ENCODE measurements at regions not wholly inside any gene's neighbourhood (a gene's known extent, or its start where the extent isn't known, plus 50 kb on each side); places are given as distances from the start of the nearest gene placed in this dataset.

DNA sequence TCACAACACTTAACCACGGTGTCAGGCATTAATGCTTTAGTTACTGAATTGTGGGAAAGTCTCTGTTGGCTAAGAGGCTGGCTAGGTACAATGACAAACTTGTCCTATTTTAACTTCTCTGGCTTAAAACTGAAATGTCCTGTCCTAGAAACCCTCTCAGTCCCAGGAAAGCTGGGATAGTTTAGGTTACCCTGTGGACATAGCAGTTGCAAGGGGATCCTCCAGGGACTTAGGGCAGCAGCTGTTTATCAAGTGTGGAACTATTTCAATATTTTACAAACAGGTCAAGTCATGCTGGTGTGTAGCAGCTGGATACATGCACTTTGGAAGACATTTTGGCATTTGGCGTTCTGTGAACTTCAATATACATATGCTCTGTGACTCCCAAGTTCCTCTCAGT is 95.0 kb upstream of the ARRDC3 start:
- H3K4me1 ChIP-seq (ENCODE audit: control insufficient read depth, low read length) = no peaks in the 10 kb centered on the region
- H3K9me3 ChIP-seq (ENCODE audit: control insufficient read depth, insufficient read depth, low read length) = no peaks in the 10 kb centered on the region
- H3K9me2 ChIP-seq (replicated peaks; ENCODE audit: control insufficient read depth, low read length) = no peaks in the 10 kb centered on the region
- H3K79me2 ChIP-seq (ENCODE audit: control insufficient read depth, low read length) = no peaks in the 10 kb centered on the region
- no peak overlapping the region for H3K27ac ChIP-seq (ENCODE audit: low read depth, low read length)
- H3K27me3 ChIP-seq (ENCODE audit: control insufficient read depth, low read length) = no peaks in the 10 kb centered on the region
- H3K4me3 ChIP-seq (ENCODE audit: low read length) = no peak overlapping the region
- H4K20me1 ChIP-seq (ENCODE audit: control insufficient read depth, insufficient read depth, low read depth, low read length) = no peaks in the 10 kb centered on the region
- no peak overlapping the region for H3K4me2 ChIP-seq (ENCODE audit: low read length)
- no peaks in the 10 kb centered on the region for H3F3A ChIP-seq (ENCODE audit: control insufficient read depth, insufficient read depth)
- no peaks in the 10 kb centered on the region for H3K36me3 ChIP-seq (ENCODE audit: control insufficient read depth, low read length)
- TF ChIP-seq, protein P1, sequence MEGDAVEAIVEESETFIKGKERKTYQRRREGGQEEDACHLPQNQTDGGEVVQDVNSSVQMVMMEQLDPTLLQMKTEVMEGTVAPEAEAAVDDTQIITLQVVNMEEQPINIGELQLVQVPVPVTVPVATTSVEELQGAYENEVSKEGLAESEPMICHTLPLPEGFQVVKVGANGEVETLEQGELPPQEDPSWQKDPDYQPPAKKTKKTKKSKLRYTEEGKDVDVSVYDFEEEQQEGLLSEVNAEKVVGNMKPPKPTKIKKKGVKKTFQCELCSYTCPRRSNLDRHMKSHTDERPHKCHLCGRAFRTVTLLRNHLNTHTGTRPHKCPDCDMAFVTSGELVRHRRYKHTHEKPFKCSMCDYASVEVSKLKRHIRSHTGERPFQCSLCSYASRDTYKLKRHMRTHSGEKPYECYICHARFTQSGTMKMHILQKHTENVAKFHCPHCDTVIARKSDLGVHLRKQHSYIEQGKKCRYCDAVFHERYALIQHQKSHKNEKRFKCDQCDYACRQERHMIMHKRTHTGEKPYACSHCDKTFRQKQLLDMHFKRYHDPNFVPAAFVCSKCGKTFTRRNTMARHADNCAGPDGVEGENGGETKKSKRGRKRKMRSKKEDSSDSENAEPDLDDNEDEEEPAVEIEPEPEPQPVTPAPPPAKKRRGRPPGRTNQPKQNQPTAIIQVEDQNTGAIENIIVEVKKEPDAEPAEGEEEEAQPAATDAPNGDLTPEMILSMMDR (IDR thresholded peaks at IDR 0.05; ENCODE audit: low read depth, low read length, poor library complexity, severe bottlenecking) = no peak
- TF ChIP-seq EZH2phosphoT487 (IDR thresholded peaks at IDR 0.05; ENCODE audit: borderline replicate concordance, low read length) = no peak

DNA sequence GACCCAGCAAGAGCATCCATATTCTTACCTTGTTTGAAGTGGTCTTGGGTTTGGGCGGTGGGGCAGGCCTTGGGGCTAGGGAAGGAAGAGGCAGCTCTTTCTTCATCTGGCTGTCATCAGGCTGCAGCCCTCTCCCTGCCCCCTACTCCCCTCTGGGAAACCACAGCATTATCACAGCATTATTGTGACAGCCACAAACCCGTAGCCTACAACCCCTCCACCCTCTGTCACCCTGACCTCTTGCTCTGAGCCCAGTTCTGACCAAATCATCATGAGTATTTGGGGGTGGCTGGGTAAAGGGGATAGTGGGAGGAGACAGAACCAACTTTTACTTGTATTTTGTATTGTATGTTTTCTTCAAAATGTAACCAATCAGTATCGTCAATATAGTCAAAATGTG is 94.3 kb upstream of the ARRDC3 start:
- Histone ChIP-seq H3K27ac (ENCODE audit: low read depth, low read length) (no peak overlapping the region), H4K20me1 (ENCODE audit: control insufficient read depth, insufficient read depth, low read depth, low read length) (no peaks in the 10 kb centered on the region), H3K27me3 (ENCODE audit: control insufficient read depth, low read length) (no peaks in the 10 kb centered on the region), H3F3A (ENCODE audit: control insufficient read depth, insufficient read depth) (no peaks in the 10 kb centered on the region), H3K4me2 (ENCODE audit: low read length) (no peak overlapping the region), H3K9me3 (ENCODE audit: control insufficient read depth, insufficient read depth, low read length) (no peaks in the 10 kb centered on the region), H3K36me3 (ENCODE audit: control insufficient read depth, low read length) (no peaks in the 10 kb centered on the region), H3K4me3 (ENCODE audit: low read length) (no peak overlapping the region), H3K79me2 (ENCODE audit: control insufficient read depth, low read length) (no peaks in the 10 kb centered on the region), H3K9me2 (replicated peaks; ENCODE audit: control insufficient read depth, low read length) (no peaks in the 10 kb centered on the region), H3K4me1 (ENCODE audit: control insufficient read depth, low read length) (no peaks in the 10 kb centered on the region)
- TF ChIP-seq, protein P1 (IDR thresholded peaks at IDR 0.05; ENCODE audit: low read depth, low read length, poor library complexity, severe bottlenecking) = no peak
- no peak for TF ChIP-seq EZH2phosphoT487 (IDR thresholded peaks at IDR 0.05; ENCODE audit: borderline replicate concordance, low read length)

DNA sequence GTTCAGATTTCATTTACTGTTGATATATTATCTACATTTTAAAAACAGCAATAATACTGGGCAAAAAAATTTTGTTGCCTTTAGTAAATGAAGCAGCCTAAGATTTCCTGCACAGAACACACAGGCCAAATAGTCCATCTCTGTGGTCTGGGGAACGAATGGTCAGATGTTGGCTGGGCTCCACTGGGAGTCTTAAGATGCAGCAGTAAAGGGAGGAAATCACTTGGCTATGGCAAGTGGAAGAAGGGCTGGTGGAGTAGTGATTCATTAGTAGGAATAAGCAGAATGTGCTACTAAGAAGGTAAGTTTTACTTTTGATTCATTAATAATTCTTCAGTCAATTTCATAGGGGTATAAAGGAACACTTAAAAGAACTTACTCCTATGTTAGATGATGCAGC is 91.1 kb upstream of the ARRDC3 start:
- no peak for TF ChIP-seq EZH2phosphoT487 (IDR thresholded peaks at IDR 0.05; ENCODE audit: borderline replicate concordance, low read length)
- TF ChIP-seq, protein P1 (IDR thresholded peaks at IDR 0.05; ENCODE audit: low read depth, low read length, poor library complexity, severe bottlenecking) = no peak
- Histone ChIP-seq H3K4me2 (ENCODE audit: low read length) (no peak overlapping the region), H3K4me1 (ENCODE audit: control insufficient read depth, low read length) (no peaks in the 10 kb centered on the region), H3K79me2 (ENCODE audit: control insufficient read depth, low read length) (no peaks in the 10 kb centered on the region), H3K9me2 (replicated peaks; ENCODE audit: control insufficient read depth, low read length) (no peaks in the 10 kb centered on the region), H3K4me3 (ENCODE audit: low read length) (no peak overlapping the region), H3K9me3 (ENCODE audit: control insufficient read depth, insufficient read depth, low read length) (no peaks in the 10 kb centered on the region), H3K27ac (ENCODE audit: low read depth, low read length) (no peak overlapping the region), H3K27me3 (ENCODE audit: control insufficient read depth, low read length) (no peaks in the 10 kb centered on the region), H3F3A (ENCODE audit: control insufficient read depth, insufficient read depth) (no peaks in the 10 kb centered on the region), H3K36me3 (ENCODE audit: control insufficient read depth, low read length) (no peaks in the 10 kb centered on the region), H4K20me1 (ENCODE audit: control insufficient read depth, insufficient read depth, low read depth, low read length) (no peaks in the 10 kb centered on the region)

- Histone ChIP-seq H3K4me3 (ENCODE audit: low read length) (no peak overlapping the region), H3K27me3 (ENCODE audit: control insufficient read depth, low read length) (no peaks in the 10 kb centered on the region), H3K9me2 (replicated peaks; ENCODE audit: control insufficient read depth, low read length) (no peaks in the 10 kb centered on the region), H3F3A (ENCODE audit: control insufficient read depth, insufficient read depth) (no peaks in the 10 kb centered on the region), H3K9me3 (ENCODE audit: control insufficient read depth, insufficient read depth, low read length) (no peaks in the 10 kb centered on the region), H3K36me3 (ENCODE audit: control insufficient read depth, low read length) (no peaks in the 10 kb centered on the region), H4K20me1 (ENCODE audit: control insufficient read depth, insufficient read depth, low read depth, low read length) (no peaks in the 10 kb centered on the region), H3K4me1 (ENCODE audit: control insufficient read depth, low read length) (no peaks in the 10 kb centered on the region), H3K27ac (ENCODE audit: low read depth, low read length) (no peak overlapping the region), H3K4me2 (ENCODE audit: low read length) (no peak overlapping the region), H3K79me2 (ENCODE audit: control insufficient read depth, low read length) (no peaks in the 10 kb centered on the region)
- TF ChIP-seq, protein P1 (IDR thresholded peaks at IDR 0.05; ENCODE audit: low read depth, low read length, poor library complexity, severe bottlenecking) = no peak
- no peak for TF ChIP-seq EZH2phosphoT487 (IDR thresholded peaks at IDR 0.05; ENCODE audit: borderline replicate concordance, low read length)
Observed at GRCh38 chr5:91472631-91473030, 89.5 kb upstream of the ARRDC3 start.

All from DOHH2 (cell line).